ENCODE measurements at regions not wholly inside any gene's neighbourhood (a gene's known extent, or its start where the extent isn't known, plus 50 kb on each side); places are given as distances from the start of the nearest gene placed in this dataset.

DNA sequence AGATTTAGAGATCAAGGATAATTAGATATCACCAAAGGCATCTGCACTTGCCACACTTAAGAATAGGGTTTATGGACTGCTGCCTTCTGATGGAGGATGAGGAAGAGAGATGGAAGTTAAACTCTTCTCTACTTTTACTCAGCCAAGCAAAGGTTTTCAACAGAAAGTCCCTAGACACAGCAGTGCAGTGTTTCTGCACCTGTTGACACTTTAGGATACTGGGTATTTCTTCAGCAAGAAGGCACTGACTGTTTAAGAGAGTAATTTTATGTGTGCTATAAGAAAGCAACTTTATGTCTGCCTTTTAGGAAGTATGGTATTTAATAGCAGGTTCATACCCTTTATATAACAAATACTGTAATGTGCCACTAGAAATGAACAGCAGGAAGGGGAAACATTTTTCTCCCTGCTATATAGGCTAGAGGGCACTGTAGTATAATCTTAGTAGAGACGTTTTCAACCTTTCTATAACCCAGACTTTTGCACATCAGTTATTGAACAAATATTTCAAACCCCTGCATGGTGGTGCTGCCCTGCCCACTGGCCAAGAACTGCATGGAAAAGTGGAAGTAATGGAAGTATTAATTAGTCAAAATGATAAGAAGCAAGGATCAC is 225.0 kb upstream of the GRIP1 start:
- DNase-seq (ENCODE audit: low read depth in 2 of 2, low spot score in 1 of 2), result no peak

DNA sequence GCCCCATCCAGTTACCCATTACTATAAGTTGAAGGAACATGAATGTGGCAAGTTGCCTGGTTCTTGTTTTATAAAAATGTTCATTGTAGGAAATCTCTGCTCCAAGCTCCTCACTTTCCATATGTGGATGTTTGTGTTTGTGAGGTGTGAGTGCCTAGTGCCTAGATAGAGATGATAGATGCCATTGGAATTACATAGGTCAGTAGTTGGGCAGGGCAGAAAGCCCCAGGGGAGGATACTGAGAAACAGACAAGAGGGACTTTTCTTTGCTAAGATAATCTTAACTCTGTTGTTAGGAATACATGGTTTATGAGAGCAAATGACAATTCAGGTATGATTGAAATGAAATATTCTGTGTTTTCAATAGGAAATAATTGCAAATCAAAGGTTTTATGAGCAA is 226.3 kb upstream of the GRIP1 start:
- DNase-seq (ENCODE audit: low read depth in 2 of 2, low spot score in 1 of 2), result no peak

DNA sequence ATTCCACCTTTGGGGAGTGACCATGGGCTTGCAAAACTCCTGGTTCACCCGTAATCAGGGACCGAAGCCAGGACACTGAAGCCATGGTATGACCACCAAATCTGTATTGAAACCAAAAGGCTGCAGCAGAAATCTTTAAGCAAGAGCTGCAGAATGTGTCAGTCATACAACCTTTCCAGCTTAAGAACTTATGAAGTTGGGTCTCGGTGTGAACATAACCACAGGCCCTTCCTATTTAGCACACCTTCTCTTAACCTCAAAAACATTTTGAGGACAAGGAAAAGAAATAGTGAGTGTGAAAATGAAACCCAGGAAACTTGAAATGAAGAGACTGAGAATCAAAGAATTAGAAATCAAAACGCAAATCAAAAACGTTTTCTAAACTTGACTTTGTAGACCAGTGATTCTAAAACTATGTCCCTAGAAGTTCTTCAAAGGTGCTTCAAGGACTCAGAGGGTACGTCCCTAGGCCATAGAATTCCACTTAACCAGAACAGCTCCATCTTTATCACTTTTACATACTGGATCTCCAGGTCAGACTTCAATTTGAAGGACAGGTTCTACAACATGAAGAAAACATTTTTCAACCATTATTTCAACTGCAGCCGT is 231.6 kb upstream of the GRIP1 start:
- no peak for DNase-seq (ENCODE audit: low read depth in 2 of 2, low spot score in 1 of 2)

DNA sequence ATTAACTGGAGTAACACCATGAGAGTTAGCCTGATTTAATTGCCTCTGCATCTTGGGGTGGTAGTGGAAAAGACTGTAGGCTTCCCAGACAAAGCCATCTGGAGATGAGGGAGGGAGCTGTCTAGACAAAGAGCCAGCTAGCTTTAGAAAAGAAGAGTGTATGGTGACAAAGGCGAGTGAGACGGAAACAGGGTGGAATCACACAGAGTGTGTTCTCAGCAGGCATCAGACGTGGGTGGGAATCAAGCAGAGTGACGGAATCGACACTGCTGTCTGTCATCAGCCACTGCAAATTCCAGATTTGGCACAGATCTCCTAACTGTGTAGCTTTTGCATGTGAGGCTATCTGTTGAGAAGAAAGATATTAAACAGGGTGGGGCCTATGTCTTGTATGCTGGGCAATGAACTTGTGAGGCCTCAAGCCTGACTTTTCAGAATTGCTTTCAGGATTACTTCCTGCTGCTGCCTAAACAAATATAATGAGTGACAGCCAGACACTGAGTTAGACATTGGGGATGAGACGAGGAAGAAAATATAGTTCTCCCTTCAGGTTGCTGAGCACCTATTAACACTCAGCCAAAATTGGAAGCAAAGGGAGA is 236.5 kb upstream of the GRIP1 start:
- no peak for DNase-seq (ENCODE audit: low read depth in 2 of 2, low spot score in 1 of 2)

DNA sequence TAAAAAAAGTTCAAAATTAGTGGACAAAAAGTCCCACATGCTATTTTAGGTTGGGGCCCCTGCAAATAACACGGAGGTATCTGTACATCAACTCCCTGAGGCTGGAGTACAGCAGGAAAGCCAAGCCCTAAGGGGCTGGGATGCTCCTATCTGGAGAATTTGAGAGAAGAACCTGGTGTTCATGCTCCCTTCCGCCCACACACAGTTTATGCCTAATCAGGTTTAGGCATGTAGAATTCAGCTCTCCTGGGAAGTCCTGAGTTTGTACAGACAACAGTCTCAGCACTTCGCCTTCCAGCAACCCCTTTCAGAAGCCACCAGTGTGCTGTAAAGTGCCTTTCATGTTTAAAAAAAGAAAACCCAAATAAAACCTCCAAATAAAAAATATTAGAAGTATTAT is 237.3 kb upstream of the GRIP1 start:
- no peak for DNase-seq (ENCODE audit: low read depth in 2 of 2, low spot score in 1 of 2)

DNA sequence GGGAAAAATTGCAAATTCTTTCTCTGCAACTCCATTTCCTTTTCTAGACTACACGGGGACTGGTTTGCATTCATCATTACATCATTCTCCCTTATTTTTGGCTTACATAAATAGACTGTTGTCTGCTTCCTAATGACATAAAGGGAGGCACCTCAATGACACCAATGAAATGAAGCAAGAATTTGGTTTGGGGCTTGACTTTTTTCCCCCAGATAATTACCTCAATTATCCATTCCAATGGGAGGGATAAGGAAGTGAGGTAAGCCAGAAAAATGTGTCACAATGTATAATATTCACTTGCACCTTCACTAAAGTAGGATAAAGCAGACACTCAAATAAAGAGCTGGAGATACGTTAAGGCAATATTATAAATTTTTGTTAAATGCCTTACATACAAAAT is 240.6 kb upstream of the GRIP1 start:
- DNase-seq (ENCODE audit: low read depth in 2 of 2, low spot score in 1 of 2), result no peak

DNA sequence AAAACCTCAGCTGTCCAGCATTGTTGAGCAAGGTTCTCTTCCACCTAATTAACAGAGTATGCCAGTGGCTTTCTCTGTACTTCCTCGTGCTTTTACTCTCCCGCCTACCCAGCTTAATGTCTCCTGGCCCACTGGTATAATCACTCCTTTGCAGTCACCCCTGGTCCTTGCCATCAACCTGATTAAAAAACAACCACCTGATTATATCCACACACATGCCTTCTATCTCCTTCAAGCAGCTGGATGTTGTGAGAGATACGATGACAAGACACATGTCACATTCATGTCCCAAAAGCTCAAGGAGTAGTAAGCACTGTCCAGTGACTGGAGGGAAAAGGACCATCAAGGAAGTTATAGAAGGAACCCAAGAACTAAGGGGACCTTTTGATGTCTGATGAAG is 241.3 kb upstream of the GRIP1 start:
- DNase-seq (ENCODE audit: low read depth in 2 of 2, low spot score in 1 of 2), result no peak

DNA sequence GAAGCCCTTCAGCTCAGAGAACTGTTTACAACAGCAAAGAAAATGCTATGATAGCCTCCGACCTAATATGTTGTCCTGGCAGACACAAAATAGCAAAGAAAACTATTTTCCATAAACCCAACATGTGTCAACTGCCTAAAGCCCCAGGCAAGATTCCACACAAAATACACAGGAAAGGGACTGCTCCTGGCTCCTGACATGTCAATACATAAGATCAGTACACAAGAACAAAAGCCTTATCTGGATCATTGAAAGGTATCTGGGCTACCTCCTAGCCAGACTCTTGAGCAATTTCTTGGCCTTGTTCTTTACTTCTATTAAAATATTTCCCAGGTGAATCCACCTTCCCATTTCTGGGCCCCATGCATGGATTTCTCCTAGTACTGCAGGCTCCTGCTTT is 242.3 kb upstream of the GRIP1 start:
- DNase-seq (ENCODE audit: low read depth in 2 of 2, low spot score in 1 of 2), result no peak

DNA sequence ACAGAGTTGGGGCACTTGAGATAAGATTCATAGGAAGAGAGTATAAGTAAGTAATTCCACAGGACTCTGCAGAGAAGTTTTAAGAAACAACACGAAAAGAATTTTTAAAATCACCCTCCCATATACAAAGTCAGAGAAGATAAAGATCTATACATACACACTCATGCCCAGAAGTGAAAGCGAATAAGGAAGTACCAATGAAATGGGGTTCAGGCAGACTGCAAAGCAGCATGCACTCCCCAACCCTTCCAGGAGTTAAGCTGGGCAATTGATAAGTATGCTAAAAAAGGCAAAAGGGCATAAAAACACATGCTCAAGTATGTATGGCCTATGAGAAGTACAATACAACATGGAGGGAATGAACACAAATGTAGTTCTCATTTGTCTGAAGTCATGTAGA is 246.2 kb upstream of the GRIP1 start:
- DNase-seq (ENCODE audit: low read depth in 2 of 2, low spot score in 1 of 2), result no peak

DNA sequence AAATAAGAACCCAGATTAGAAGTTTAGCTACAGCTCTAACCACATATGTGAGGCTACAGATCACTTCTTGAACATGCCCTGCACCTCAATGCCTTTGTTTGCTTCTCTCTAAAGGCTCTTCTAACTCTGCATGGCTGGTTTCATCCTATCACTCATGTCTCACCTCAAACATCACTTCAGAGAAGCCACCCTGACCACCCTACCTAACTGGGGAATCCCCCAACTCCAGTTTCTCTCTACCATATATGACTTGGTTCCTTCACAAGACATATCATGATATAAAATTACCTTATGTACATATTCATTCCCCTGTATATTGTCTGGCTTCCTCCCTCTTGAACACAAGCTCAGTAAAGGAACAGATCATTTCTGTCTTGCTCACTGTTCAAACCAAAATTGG is 250.2 kb upstream of the GRIP1 start:
- DNase-seq (ENCODE audit: low read depth in 2 of 2, low spot score in 1 of 2), result no peak

DNA sequence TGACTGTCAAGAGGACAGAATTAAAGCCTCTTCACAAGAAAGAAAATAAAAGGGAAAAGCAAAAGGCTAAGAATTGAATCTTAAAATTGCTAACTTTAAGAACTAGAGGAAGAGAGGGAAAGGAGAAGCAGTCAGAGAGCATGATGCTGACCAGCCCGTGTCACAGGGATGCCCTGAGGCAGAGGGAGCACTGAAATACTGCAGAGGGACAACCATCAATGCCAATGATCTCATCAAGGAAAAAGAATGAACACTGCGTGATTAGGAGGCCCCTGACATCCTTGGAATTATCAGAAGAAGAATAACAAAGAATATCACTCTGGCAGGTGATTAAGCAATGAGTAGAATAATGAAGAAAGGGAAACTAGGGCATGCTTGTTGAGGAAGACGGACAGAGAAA is 252.2 kb upstream of the GRIP1 start:
- DNase-seq (ENCODE audit: low read depth in 2 of 2, low spot score in 1 of 2), result no peak

DNA sequence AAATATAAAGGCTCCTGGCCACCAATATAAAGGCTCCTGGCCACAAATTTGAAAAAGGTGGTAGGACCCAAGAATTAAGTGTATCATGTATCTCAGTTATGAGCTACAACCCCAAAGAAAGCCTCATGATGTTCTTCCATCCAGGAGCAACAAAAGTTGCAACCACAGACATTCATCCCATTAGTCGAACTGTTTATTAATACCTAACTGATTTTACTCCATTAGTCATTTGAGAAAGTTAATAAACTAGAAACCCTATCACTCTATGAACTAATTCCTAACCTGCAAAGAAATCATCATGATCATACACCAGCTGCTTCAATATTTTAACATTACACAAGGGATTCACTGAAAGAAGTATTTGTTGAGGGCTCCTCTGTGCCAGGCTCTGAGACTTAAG is 253.2 kb upstream of the GRIP1 start:
- no peak for DNase-seq (ENCODE audit: low read depth in 2 of 2, low spot score in 1 of 2)

DNA sequence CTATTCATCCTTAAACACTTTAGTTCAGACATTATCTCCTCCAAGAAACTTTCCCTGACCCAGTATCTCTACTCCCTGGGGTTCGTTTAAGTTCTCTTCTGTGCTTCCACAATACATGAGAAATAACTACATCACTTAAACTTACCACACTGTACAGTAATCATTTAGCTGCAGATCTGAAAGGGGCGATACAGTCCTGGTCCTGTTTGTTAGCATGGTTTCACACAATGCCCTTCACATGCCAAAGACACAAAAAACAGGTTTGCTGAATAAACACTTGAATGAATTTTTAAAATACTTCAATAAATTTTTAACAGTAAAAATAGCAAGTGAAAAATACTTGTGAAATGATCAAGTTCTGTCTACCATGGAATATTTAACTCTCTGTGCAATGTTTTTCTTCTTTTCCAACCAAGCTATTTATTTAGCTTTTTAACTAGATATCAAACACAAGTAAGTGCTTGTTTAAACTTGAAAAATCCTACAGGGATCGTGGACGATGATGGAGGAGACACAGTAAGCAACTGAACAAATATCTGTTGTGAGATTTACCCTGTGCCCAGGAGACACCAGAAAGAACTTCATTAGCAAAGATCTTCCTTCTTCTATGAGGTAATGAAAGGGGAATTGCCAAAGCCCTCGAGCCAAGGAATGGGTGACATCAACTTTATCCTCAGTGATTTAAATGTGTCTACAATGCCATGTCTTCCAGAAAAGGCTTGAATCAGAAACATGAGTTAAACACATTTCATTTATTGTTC is 255.6 kb upstream of the GRIP1 start:
- no peak for DNase-seq (ENCODE audit: low read depth in 2 of 2, low spot score in 1 of 2)

DNA sequence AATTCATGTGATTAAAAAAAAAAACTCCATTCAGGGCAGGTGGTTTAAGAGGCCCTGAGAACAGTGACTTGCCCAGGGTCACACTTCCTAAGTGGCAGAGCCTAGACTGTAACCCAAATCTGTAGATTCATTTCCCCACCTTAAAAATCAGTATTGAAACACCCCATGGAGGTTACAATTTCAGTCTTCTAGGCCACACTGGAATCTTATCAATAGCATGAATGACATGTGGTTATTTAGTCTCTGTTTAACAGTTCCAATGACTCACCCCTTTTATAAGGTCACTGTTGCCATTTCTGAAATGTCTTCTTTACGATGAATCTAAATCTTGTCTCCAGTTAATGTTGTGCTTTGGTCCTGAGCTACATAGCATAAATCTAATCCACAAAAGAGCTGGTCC is 262.3 kb upstream of the GRIP1 start:
- DNase-seq (ENCODE audit: low read depth in 2 of 2, low spot score in 1 of 2), result no peak

DNA sequence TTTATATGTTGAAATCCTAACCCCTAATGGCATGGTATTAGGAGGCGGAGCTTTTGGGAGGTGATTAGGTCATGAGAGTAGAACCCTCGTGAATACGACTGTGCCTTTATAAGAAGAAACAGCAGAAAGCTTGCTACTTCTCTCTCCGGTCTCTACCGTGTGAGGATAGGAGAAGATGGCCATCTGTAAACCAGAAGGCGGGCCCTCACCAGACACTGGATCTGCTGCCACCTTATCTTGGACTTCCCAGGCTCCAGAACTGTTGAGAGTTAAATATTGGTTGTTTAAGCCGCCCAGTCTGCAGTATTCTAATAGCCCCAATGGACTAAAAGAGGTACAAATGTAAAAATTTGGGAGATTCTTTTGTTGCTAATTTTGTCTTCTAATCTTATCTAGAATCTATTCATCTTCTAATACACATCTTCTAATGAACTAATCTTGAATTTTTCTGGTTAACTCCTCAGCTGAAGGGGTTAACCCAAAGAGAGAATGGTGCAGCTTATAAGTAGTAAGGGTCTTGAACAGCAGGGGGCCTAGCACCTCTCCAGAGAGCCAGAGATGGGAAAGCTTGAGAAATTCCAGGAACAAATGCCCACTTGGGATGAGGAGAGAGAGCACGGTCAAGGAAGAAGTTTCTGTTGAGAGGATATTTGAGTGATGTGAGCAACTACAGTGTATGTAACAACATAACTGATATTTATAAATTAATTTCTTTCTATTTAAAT is 264.0 kb upstream of the GRIP1 start:
- no peak for DNase-seq (ENCODE audit: low read depth in 2 of 2, low spot score in 1 of 2)

DNA sequence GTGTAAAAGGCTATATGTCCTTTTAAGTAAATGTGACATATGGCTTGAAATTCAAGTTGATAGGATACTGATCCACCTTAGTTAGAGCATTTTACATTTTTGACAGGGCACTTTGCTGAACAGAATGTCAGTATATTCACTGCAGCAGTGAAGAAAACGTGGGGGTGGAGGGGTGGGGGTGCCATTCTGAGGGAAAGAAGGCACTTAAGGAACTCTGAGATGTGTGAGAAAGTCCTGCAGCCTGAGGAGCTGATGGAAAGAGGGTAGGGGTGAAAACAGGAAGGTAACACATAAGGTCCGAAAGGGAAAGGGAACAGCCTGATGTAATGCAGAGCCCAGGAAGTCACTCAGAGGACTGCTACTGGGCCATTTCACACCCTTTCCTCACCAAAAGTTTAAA is 265.5 kb upstream of the GRIP1 start:
- DNase-seq (ENCODE audit: low read depth in 2 of 2, low spot score in 1 of 2), result no peak

DNA sequence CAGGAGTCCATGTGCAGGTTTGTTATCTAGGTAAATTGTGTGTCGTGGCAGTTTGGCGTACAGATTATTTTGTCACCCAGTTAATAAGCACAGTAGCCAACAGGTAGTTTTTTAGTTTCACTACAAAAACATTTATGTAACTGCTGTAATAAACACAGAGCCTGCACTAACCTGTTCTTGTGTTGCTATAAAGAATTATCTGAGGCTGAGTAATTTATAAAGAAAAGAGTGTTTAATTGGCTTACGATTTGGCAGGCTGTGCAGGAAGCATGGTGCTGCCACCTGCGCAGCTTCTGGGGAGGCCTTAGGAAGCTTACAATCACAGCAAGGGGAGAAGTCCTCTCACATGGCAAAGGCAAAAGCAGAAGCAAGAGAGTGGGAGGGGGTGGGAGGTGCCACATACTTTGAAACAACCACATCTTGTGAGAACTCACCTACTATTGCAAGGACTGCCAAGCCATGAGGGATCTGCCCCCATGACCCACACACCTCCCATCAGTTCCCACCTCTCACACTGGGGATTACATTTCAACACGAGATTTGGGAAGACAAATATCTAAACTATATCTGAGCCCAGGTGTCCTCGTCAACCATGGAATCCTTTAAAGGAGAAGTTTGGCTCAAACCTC is 266.4 kb upstream of the GRIP1 start:
- DNase-seq (ENCODE audit: low read depth in 2 of 2, low spot score in 1 of 2), result no peak

DNA sequence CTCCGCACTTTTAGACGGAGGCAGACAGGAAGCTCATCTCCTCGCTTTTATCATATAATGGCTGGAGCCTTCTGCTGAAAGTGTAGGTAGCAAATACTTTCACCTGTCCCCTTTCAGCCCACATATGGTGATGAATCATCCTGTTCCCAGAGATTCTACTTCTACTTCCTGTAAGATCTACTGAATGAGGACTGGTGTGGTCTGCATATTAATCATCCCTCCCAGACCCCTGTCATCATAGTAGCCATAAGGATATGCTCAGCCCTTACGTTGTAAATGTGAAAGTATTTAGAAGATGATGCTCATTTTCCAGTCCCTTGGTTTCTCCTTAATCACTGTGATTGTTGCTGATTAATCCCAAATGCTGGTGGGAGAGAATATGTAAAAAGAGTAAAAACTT is 268.2 kb upstream of the GRIP1 start:
- no peak for DNase-seq (ENCODE audit: low read depth in 2 of 2, low spot score in 1 of 2)

DNA sequence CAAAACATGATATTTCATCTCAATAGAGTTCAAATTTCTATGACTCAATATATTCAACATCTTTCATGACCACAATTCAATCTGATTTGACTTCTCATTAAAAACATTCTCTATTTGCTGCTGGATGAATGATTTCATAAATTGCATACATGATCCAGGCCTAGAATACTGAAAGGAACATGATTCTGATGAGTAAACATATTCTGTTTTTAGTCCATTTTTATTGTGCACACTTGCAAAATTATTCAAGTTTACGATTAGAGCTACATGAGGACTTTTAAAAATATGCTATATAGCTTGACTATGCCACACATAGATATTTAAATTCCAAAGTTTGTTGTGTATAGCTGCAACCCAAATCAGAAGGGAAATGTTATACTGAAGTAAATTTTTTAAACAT is 273.8 kb upstream of the GRIP1 start:
- no peak for DNase-seq (ENCODE audit: low read depth in 2 of 2, low spot score in 1 of 2)

DNA sequence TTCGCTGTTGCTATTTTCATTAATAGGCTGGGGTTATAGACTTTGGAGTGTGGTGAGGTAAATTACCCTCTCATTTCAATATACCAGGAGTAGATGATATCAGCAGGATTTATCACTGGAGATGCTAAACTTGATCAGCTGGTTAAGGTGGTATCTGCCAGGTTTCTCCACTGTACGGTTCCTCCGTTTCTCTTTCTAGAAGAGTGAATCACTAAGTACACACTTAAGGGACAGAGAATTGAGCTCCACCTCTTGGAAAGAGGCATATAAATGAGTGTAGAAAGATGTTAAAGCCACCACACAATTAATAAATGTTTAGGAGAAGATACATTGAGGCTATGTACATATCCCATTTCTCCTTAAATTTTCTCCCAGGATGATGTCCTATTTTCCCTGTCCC is 277.4 kb upstream of the GRIP1 start:
- no peak for DNase-seq (ENCODE audit: low read depth in 2 of 2, low spot score in 1 of 2)

DNA sequence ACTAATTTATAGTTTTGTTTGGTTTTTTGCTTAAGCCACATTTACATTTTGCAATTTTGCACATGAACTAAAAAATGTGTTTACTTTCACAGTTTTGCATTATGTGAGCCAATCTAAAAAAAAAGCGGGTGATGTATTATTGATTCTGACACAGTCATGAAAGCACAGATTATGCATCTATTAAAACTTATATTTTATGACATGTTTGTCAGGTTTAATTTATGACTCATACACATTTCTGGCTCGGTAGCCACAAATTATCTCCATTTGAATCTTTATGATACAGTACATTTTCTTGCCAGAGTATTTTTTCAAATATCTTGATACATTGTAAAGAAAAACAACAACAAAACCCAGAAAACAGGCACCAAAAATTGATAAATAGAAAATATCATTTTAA is 280.4 kb upstream of the GRIP1 start:
- DNase-seq (ENCODE audit: low read depth in 2 of 2, low spot score in 1 of 2), result no peak
